ENCODE measurements at regions not wholly inside any gene's neighbourhood (a gene's known extent, or its start where the extent isn't known, plus 50 kb on each side); places are given as distances from the start of the nearest gene placed in this dataset.

DNA sequence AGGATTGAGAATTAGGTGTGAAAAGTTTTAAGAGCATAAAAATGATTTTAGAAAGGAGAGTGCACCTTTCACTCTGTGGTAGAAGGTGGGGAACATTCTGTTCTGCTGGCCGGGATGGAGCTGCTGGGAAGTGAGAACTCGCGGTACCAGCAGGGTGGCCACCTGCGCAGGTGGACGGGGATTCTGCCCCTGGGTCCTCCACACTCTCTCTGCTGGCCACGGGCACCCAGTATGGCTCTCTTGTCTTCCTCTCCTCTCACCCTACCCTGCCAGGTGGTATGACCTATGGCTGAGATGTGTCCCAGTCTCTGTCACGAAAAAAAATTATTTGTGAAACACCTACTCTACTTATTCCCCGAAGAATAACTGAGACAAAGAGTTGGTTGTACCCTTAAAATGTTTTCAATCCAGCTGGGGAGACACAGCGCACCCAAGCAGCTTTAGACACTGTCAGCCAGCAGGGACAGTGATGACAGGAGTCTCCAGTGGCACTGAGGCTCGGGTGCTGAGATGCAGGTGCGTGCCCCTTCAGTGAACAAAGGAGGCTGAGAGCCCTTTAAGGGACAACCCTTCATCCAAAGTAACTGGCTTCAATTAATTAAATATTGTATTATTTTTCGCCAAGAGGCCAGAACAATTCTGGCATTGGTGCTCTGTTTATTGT lies 195.4 kb downstream of the TBXT start:
- Histone ChIP-seq H3K27me3 (ENCODE audit: control insufficient read depth, insufficient read depth, low read length) (peaks cover 6% of the 10 kb centered on the region; the same call in 1 of the 2 replicates), H3K4me1 (ENCODE audit: control insufficient read depth, insufficient read depth, low read length) (no peaks in the 10 kb centered on the region), H3K27ac (ENCODE audit: low read length) (no peak overlapping the region), H3K36me3 (ENCODE audit: control insufficient read depth, insufficient read depth, low read length) (no peaks in the 10 kb centered on the region), H3K9me3 (ENCODE audit: control insufficient read depth, insufficient read depth, low read depth, low read length) (no peaks in the 10 kb centered on the region), H3K4me3 (ENCODE audit: low read depth in 2 of 2, low read length in 2 of 2) (no peak overlapping the region)
- BruUV-seq (replicated peaks): no TSS peak
- intact Hi-C loops (cut with micrococcal nuclease; ENCODE audit: unreplicated experiment): no loop called here
- no peak for ATAC-seq
- in situ Hi-C loops (cut with HindIII; ENCODE audit: low pct_unique_long_range_greater_than_20kb, low sequenced_read_pairs): no loop called here
- no peak for DNase-seq (ENCODE audit: low read depth, low spot score)
- POLR2A ChIA-PET: no interaction called here
- TF ChIP-seq SIN3A (IDR thresholded peaks at IDR 0.05; ENCODE audit: borderline replicate concordance, insufficient read depth, low read depth, low read length): no peak
- no peak for TF ChIP-seq TCF7L2 (IDR thresholded peaks at IDR 0.05; ENCODE audit: low read depth, low read length)
- no peak for TF ChIP-seq POLR2AphosphoS5 (IDR thresholded peaks at IDR 0.05; ENCODE audit: low read depth, low read length)
- TF ChIP-seq, protein P1, sequence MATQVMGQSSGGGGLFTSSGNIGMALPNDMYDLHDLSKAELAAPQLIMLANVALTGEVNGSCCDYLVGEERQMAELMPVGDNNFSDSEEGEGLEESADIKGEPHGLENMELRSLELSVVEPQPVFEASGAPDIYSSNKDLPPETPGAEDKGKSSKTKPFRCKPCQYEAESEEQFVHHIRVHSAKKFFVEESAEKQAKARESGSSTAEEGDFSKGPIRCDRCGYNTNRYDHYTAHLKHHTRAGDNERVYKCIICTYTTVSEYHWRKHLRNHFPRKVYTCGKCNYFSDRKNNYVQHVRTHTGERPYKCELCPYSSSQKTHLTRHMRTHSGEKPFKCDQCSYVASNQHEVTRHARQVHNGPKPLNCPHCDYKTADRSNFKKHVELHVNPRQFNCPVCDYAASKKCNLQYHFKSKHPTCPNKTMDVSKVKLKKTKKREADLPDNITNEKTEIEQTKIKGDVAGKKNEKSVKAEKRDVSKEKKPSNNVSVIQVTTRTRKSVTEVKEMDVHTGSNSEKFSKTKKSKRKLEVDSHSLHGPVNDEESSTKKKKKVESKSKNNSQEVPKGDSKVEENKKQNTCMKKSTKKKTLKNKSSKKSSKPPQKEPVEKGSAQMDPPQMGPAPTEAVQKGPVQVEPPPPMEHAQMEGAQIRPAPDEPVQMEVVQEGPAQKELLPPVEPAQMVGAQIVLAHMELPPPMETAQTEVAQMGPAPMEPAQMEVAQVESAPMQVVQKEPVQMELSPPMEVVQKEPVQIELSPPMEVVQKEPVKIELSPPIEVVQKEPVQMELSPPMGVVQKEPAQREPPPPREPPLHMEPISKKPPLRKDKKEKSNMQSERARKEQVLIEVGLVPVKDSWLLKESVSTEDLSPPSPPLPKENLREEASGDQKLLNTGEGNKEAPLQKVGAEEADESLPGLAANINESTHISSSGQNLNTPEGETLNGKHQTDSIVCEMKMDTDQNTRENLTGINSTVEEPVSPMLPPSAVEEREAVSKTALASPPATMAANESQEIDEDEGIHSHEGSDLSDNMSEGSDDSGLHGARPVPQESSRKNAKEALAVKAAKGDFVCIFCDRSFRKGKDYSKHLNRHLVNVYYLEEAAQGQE (IDR thresholded peaks at IDR 0.05; ENCODE audit: insufficient read depth in 1 of 2, low read depth in 2 of 2, low read length in 1 of 2): no peak
- TF ChIP-seq, protein P2, sequence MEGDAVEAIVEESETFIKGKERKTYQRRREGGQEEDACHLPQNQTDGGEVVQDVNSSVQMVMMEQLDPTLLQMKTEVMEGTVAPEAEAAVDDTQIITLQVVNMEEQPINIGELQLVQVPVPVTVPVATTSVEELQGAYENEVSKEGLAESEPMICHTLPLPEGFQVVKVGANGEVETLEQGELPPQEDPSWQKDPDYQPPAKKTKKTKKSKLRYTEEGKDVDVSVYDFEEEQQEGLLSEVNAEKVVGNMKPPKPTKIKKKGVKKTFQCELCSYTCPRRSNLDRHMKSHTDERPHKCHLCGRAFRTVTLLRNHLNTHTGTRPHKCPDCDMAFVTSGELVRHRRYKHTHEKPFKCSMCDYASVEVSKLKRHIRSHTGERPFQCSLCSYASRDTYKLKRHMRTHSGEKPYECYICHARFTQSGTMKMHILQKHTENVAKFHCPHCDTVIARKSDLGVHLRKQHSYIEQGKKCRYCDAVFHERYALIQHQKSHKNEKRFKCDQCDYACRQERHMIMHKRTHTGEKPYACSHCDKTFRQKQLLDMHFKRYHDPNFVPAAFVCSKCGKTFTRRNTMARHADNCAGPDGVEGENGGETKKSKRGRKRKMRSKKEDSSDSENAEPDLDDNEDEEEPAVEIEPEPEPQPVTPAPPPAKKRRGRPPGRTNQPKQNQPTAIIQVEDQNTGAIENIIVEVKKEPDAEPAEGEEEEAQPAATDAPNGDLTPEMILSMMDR (IDR thresholded peaks at IDR 0.05): no peak
- CTCF ChIA-PET: no interaction called here

DNA sequence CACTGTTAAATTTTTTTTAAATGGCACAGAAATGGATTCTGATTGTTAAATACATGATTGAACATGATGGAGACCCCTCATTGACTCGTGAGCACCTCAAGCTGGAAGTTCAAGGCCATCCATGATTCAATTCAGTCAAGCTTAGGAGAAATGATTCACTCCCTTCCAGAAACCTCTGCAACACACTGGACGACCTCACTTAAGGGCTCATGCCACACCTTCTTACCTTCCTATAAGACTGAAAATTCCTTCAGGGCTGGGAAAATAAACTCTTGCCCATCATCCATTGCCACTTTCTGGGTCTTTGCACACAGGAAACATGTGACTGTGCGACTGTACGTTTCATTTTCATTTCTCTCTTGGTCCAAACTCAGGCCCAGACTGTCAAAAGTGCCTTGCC lies 196.4 kb downstream of the TBXT start:
- DNase-seq (ENCODE audit: low read depth, low spot score): no peak
- no TSS peak for BruUV-seq (replicated peaks)
- CTCF ChIA-PET: no interaction called here
- H3K36me3 ChIP-seq (ENCODE audit: control insufficient read depth, insufficient read depth, low read length): no peaks in the 10 kb centered on the region
- no peaks in the 10 kb centered on the region for H3K4me1 ChIP-seq (ENCODE audit: control insufficient read depth, insufficient read depth, low read length)
- POLR2A ChIA-PET: no interaction called here
- H3K4me3 ChIP-seq (ENCODE audit: low read depth in 2 of 2, low read length in 2 of 2): no peak overlapping the region
- H3K9me3 ChIP-seq (ENCODE audit: control insufficient read depth, insufficient read depth, low read depth, low read length): no peaks in the 10 kb centered on the region
- in situ Hi-C loops (cut with HindIII; ENCODE audit: low pct_unique_long_range_greater_than_20kb, low sequenced_read_pairs) (no loop called here), intact Hi-C loops (cut with micrococcal nuclease; ENCODE audit: unreplicated experiment) (no loop called here)
- no peak overlapping the region for H3K27ac ChIP-seq (ENCODE audit: low read length)
- H3K27me3 ChIP-seq (ENCODE audit: control insufficient read depth, insufficient read depth, low read length): peaks cover 4% of the 10 kb centered on the region
- TF ChIP-seq, protein P1 (IDR thresholded peaks at IDR 0.05; ENCODE audit: insufficient read depth in 1 of 2, low read depth in 2 of 2, low read length in 1 of 2): no peak
- no peak for ATAC-seq

Data from Panc1 (cell line).